ENCODE measurements at regions not wholly inside any gene's neighbourhood (a gene's known extent, or its start where the extent isn't known, plus 50 kb on each side); places are given as distances from the start of the nearest gene placed in this dataset.

DNA sequence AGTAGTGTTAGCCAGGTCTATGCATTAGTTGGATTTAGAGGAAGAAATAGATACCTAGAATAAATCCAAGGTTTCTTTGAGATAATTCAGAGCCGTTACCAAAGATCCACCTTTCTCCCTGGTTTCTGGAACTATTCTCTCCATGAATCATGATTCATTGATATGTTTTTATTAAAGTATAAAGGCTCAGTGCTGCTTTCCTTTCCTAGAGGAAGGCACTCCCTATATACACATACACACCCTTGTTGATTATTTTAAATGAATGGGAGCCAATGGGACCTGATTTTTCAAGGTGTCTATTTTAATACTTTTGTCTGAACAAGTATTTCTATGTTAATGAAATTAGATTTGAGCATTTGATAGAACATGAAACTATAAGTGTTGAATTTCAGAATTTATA lies 146.8 kb upstream of the SPRY1 start:
- TF ChIP-seq, protein P1, sequence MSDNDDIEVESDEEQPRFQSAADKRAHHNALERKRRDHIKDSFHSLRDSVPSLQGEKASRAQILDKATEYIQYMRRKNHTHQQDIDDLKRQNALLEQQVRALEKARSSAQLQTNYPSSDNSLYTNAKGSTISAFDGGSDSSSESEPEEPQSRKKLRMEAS (IDR thresholded peaks at IDR 0.05; ENCODE audit: low read depth, low read length), result no peak
- TF ChIP-seq POLR2AphosphoS5 (IDR thresholded peaks at IDR 0.05; ENCODE audit: low read length), result no peak
- TF ChIP-seq, protein P2, sequence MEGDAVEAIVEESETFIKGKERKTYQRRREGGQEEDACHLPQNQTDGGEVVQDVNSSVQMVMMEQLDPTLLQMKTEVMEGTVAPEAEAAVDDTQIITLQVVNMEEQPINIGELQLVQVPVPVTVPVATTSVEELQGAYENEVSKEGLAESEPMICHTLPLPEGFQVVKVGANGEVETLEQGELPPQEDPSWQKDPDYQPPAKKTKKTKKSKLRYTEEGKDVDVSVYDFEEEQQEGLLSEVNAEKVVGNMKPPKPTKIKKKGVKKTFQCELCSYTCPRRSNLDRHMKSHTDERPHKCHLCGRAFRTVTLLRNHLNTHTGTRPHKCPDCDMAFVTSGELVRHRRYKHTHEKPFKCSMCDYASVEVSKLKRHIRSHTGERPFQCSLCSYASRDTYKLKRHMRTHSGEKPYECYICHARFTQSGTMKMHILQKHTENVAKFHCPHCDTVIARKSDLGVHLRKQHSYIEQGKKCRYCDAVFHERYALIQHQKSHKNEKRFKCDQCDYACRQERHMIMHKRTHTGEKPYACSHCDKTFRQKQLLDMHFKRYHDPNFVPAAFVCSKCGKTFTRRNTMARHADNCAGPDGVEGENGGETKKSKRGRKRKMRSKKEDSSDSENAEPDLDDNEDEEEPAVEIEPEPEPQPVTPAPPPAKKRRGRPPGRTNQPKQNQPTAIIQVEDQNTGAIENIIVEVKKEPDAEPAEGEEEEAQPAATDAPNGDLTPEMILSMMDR (IDR thresholded peaks at IDR 0.05 in 2 of 3, conservative IDR thresholded peaks at IDR 0.05 in 1 of 3; ENCODE audit: control insufficient read depth in 2 of 3, extremely low read depth in 1 of 3, insufficient read depth in 1 of 3, low read depth in 3 of 3, low read length in 3 of 3), result no peak
- no peak for TF ChIP-seq EZH2 (IDR thresholded peaks at IDR 0.05; ENCODE audit: borderline replicate concordance, control insufficient read depth, low read depth, low read length)
- TF ChIP-seq MEF2B (IDR thresholded peaks at IDR 0.05; ENCODE audit: partially characterized antibody, poor library complexity, severe bottlenecking), result no peak
- no peak for TF ChIP-seq RAD21 (IDR thresholded peaks at IDR 0.05; ENCODE audit: insufficient read depth, low read depth, low read length)
- TF ChIP-seq, protein P3, sequence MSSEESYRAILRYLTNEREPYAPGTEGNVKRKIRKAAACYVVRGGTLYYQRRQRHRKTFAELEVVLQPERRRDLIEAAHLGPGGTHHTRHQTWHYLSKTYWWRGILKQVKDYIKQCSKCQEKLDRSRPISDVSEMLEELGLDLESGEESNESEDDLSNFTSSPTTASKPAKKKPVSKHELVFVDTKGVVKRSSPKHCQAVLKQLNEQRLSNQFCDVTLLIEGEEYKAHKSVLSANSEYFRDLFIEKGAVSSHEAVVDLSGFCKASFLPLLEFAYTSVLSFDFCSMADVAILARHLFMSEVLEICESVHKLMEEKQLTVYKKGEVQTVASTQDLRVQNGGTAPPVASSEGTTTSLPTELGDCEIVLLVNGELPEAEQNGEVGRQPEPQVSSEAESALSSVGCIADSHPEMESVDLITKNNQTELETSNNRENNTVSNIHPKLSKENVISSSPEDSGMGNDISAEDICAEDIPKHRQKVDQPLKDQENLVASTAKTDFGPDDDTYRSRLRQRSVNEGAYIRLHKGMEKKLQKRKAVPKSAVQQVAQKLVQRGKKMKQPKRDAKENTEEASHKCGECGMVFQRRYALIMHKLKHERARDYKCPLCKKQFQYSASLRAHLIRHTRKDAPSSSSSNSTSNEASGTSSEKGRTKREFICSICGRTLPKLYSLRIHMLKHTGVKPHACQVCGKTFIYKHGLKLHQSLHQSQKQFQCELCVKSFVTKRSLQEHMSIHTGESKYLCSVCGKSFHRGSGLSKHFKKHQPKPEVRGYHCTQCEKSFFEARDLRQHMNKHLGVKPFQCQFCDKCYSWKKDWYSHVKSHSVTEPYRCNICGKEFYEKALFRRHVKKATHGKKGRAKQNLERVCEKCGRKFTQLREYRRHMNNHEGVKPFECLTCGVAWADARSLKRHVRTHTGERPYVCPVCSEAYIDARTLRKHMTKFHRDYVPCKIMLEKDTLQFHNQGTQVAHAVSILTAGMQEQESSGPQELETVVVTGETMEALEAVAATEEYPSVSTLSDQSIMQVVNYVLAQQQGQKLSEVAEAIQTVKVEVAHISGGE (CRISPR knock-in tag; IDR thresholded peaks at IDR 0.05), result no peak
- TF ChIP-seq RBBP5 (conservative IDR thresholded peaks at IDR 0.05), result no peak
- TF ChIP-seq TAF1 (IDR thresholded peaks at IDR 0.05; ENCODE audit: borderline replicate concordance, low read depth, low read length), result no peak
- TF ChIP-seq SPI1 (IDR thresholded peaks at IDR 0.05; ENCODE audit: borderline replicate concordance, insufficient read depth, low read depth, low read length), result no peak
- TF ChIP-seq SMC3 (IDR thresholded peaks at IDR 0.05; ENCODE audit: borderline replicate concordance, low read length), result no peak
